Heart left ventricle (tissue), 16 donors: ENCODE measurements at regions not wholly inside any gene's neighbourhood (a gene's known extent, or its start where the extent isn't known, plus 50 kb on each side); places are given as distances from the start of the nearest gene placed in this dataset.

Source experiments
- ATAC-seq, 4 donors: fragments of 200-7000 bp; cut with Tn5 transposase; one replicate each; pipeline ENCODE4 v1.9.1; 2020 to 2022; ENCODE audit warnings: moderate library complexity in 4 of 4, mild to moderate bottlenecking in 3 of 4, moderate number of reproducible peaks in 1 of 4
- DNase-seq, 5 donors: peaks; one replicate each; pipeline ENCODE4 v3.0.0-alpha.2; 2020
- H3K27ac ChIP-seq, 12 donors: fragments of 200-600 bp; sonication (generic) in 4 of 12; one replicate each; pipeline versions ENCODE4 v1.5.0 to v1.8.0; 2016 to 2022; ENCODE audit warnings: mild to moderate bottlenecking in 2 of 12
- H3K27me3 ChIP-seq, 9 donors: fragments of 200-600 bp; sonication (generic) in 2 of 9; one replicate each; pipeline versions ENCODE4 v1.5.1 to v1.8.0; 2016 to 2022; ENCODE audit warnings: mild to moderate bottlenecking in 3 of 9
- H3K36me3 ChIP-seq, 9 donors: fragments of 200-600 bp; sonication (generic) in 2 of 9; one replicate each; pipeline versions ENCODE4 v1.5.0 to v1.8.0; 2018 to 2022; ENCODE audit warnings: mild to moderate bottlenecking in 2 of 9
- H3K4me1 ChIP-seq, 12 donors: fragments of 200-600 bp; sonication (generic) in 4 of 12; one replicate each; pipeline versions ENCODE4 v1.5.0 to v1.8.0; 2016 to 2022; ENCODE audit warnings: mild to moderate bottlenecking in 3 of 12
- H3K4me3 ChIP-seq, 12 donors: fragments of 200-600 bp; sonication (generic) in 4 of 12; one replicate each; pipeline versions ENCODE4 v1.5.0 to v1.8.0; 2017 to 2022; ENCODE audit warnings: mild to moderate bottlenecking in 9 of 12, moderate library complexity in 4 of 12
- H3K9me3 ChIP-seq, 12 donors: fragments of 200-600 bp; sonication (generic) in 4 of 12; one replicate each; pipeline versions ENCODE4 v1.5.0 to v1.8.0; 2016 to 2022; ENCODE audit warnings: mild to moderate bottlenecking in 1 of 12
- POLR2A ChIP-seq, 2 donors: fragments of 450-650 bp; IDR thresholded peaks; one replicate each; pipeline ENCODE4 v1.6.1; 2017; ENCODE audit warnings: antibody characterized with exemption in 2 of 2, mild to moderate bottlenecking in 2 of 2, moderate library complexity in 2 of 2
- WGBS, 4 donors: extraction: QIAGEN DNeasy Blood & Tissue Kit in 2 of 4; methylation state at CpG; one replicate each; pipeline versions ENCODE4 v1.1.5 to v1.1.7; 2013 to 2018; 5-methylcytosine and 5-hydroxymethylcytosine counted together
- intact Hi-C, 10 donors: fragments of 100-400 bp; cut with DNase I; formaldehyde crosslinking; loops; one replicate each; pipeline versions ENCODE4 v1.11.1 to v1.14.2; 2022
- TF ChIP-seq, protein P1 (sequence below), 12 donors: fragments of 200-600 bp; sonication (generic) in 4 of 12; IDR thresholded peaks; one replicate each; pipeline versions ENCODE4 v1.5.0 to v1.8.0; 2018 to 2022; ENCODE audit warnings: antibody characterized with exemption in 12 of 12, mild to moderate bottlenecking in 5 of 12
- donor health status: ischemic (EF 13 %, LVEDD 7.1; RV severe dilation, severe dysfunction).
- donor health status: healthy with polysubstance abuse.
- donor health status: DM: no; HTN: yes; CAD: no.
- donor health status: DM: no; HTN: no; CAD: no.
- donor health status: ischemic (EF 25% LVEDD 6.9; RV normal size, moderate dysfunction).
- donor health status: ischemic (EF 25% LVEDD 5.7; RV mildly dilated, moderate dysfunction).
- donor health status: healthy.
- donor health status: DM: yes; HTN: yes; CAD: no.
- donor health status: ischemic (EF 35%, LVEDD 5.7; RV mildly dilated, moderate dysfunction).
- donor health status: nonischemic (EF 11% LVEDD 7.7; RV severe dilation, severe dysfunction).
- donor health status: DM: yes; HTN: yes; CAD: no.
- donor health status: PGD.
- donor health status: ischemic (EF 29% LVEDD 5.4; RV normal size, mild dysfunction).
- donor health status: nonischemic (EF 23%, LVEDD 6.1; RV moderate dilation, normal function).

- ATAC-seq (no peak), DNase-seq (no peak)
- Histone ChIP-seq H3K36me3 (no peaks in the 10 kb centered on the region), H3K27me3 (no peaks in the 10 kb centered on the region), H3K4me1 (no peaks in the 10 kb centered on the region), H3K4me3 (no peak overlapping the region), H3K27ac (no peak overlapping the region), H3K9me3 (peaks cover 0 to 43% (median 18%) of the 10 kb centered on the region in 12 donors)
- TF ChIP-seq, protein P1, sequence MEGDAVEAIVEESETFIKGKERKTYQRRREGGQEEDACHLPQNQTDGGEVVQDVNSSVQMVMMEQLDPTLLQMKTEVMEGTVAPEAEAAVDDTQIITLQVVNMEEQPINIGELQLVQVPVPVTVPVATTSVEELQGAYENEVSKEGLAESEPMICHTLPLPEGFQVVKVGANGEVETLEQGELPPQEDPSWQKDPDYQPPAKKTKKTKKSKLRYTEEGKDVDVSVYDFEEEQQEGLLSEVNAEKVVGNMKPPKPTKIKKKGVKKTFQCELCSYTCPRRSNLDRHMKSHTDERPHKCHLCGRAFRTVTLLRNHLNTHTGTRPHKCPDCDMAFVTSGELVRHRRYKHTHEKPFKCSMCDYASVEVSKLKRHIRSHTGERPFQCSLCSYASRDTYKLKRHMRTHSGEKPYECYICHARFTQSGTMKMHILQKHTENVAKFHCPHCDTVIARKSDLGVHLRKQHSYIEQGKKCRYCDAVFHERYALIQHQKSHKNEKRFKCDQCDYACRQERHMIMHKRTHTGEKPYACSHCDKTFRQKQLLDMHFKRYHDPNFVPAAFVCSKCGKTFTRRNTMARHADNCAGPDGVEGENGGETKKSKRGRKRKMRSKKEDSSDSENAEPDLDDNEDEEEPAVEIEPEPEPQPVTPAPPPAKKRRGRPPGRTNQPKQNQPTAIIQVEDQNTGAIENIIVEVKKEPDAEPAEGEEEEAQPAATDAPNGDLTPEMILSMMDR (IDR thresholded peaks at IDR 0.05): no peak
- no peak for TF ChIP-seq POLR2A (IDR thresholded peaks at IDR 0.05)
- intact Hi-C loops: no loop called here
- WGBS, 4 donors: 19 to 41% (median 34%) methylated on average over 1 of the region's 1 CpG
These were observed 127.1 kb upstream of the VIPR2 start for GRCh38 chr7:159271781-159272180.

DNA sequence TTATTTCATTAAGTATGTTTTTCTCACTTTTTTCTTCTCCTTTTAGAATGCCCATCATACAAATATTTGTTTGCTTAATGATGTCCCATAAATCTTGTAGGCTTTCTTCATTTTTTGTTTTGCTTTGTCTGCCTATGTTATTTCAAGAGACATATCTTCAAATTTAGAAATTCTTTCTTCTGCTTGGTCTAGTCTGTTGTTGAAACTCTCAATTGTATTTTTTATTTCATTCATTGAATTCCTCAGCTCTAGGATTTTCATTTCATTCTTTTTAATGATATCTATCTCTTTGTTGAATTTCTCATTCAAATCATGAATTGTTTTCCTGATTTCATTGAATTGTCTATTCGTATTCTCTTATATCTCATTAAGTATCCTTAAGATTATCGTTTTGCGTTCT, 125.1 kb upstream of the VIPR2 start:
- TF ChIP-seq, protein P1 (IDR thresholded peaks at IDR 0.05): no peak
- TF ChIP-seq POLR2A (IDR thresholded peaks at IDR 0.05): no peak
- Histone ChIP-seq H3K27me3 (no peaks in the 10 kb centered on the region), H3K36me3 (no peaks in the 10 kb centered on the region), H3K4me1 (no peaks in the 10 kb centered on the region), H3K27ac (no peak overlapping the region), H3K4me3 (no peak overlapping the region), H3K9me3 (peaks cover 0 to 44% (median 18%) of the 10 kb centered on the region in 12 donors)
- DNase-seq (no peak), ATAC-seq (no peak)
- intact Hi-C loops: no loop called here
- 92 to 95% (median 94%) methylated on average over 3 of the region's 3 CpGs for WGBS, 4 donors

DNA sequence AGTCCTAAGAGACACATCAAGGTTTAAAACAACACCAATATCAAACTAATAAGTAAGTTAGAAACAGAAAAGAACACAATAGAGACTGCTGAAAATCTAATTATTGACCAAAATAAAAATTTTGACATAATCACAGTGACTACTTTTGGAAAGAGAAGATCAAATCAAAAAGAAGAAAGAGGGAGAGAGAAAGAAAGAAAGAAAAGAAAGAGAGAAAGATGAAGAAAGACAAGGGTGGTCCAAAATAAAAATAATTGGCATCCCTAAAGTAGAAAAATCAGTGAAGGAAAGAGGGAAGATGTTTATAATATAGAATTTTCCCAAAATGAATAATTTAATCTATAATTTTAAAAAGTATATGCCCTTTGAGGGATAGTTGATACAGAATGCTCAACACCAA, 118.8 kb upstream of the VIPR2 start:
- H3K27ac ChIP-seq: no peak overlapping the region
- H3K4me1 ChIP-seq: no peaks in the 10 kb centered on the region
- TF ChIP-seq POLR2A (IDR thresholded peaks at IDR 0.05): no peak
- TF ChIP-seq, protein P1 (IDR thresholded peaks at IDR 0.05): no peak
- H3K9me3 ChIP-seq: peaks cover 0 to 42% (median 7%) of the 10 kb centered on the region in 12 donors
- ATAC-seq (no peak), DNase-seq (no peak)
- no peaks in the 10 kb centered on the region for H3K27me3 ChIP-seq
- intact Hi-C loops: no loop called here
- H3K36me3 ChIP-seq: no peaks in the 10 kb centered on the region
- no peak overlapping the region for H3K4me3 ChIP-seq

DNA sequence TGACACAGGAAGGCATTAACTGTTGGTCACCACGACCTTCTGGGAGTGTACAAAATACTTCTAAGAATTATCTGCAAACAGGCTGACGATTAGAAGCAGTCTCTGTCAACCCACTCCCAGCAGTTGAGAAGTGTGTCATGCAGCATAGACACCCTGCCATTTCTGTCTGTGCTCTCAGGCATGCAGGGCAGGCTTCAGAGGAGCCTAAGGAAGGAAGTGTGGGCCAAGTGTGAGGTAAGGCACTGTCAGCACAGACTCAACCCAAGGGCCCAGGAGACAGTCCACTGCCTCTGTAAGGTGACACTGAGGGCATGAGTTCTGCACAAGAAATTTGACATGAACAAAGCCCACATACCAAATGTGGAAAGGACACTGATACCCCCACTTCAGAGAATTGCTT, 109.0 kb upstream of the VIPR2 start:
- 17 to 28% (median 24%) methylated on average over 2 of the region's 2 CpGs for WGBS, 4 donors
- H3K27ac ChIP-seq: no peak overlapping the region
- intact Hi-C loops: no loop called here
- H3K4me1 ChIP-seq: peaks cover 0 to 3% (median 0%) of the 10 kb centered on the region in 12 donors
- TF ChIP-seq, protein P1 (IDR thresholded peaks at IDR 0.05): no peak
- no peak for TF ChIP-seq POLR2A (IDR thresholded peaks at IDR 0.05)
- H3K27me3 ChIP-seq: peaks cover 0 to 17% (median 0%) of the 10 kb centered on the region in 9 donors
- H3K36me3 ChIP-seq: no peaks in the 10 kb centered on the region
- no peak overlapping the region for H3K4me3 ChIP-seq
- DNase-seq: no peak
- ATAC-seq: no peak
- H3K9me3 ChIP-seq: no peaks in the 10 kb centered on the region
